ENCODE measurements at regions not wholly inside any gene's neighbourhood (a gene's known extent, or its start where the extent isn't known, plus 50 kb on each side); places are given as distances from the start of the nearest gene placed in this dataset.

GRCh38 chr2:239471011-239471792 is 70.4 kb upstream of the HDAC4 start:
- no peak overlapping the region for H3K4me3 ChIP-seq (ENCODE audit: control insufficient read depth, low read depth, low read length)
- no peak for DNase-seq (ENCODE audit: low read depth)
- no peak for TF ChIP-seq CTCF (conservative IDR thresholded peaks at IDR 0.05; ENCODE audit: control insufficient read depth, insufficient read depth, low read depth, low read length)

GRCh38 chr2:239470151-239470900 is 69.5 kb upstream of the HDAC4 start:
- H3K4me3 ChIP-seq (ENCODE audit: control insufficient read depth, low read depth, low read length) = no peak overlapping the region
- no peak for DNase-seq (ENCODE audit: low read depth)
- TF ChIP-seq CTCF (conservative IDR thresholded peaks at IDR 0.05; ENCODE audit: control insufficient read depth, insufficient read depth, low read depth, low read length) = no peak

- TF ChIP-seq CTCF (conservative IDR thresholded peaks at IDR 0.05; ENCODE audit: control insufficient read depth, insufficient read depth, low read depth, low read length) = no peak
- no peak for DNase-seq (ENCODE audit: low read depth)
Measured at GRCh38 chr2:239469106-239469960, 68.5 kb upstream of the HDAC4 start.

GRCh38 chr2:239468491-239469105 is 67.8 kb upstream of the HDAC4 start:
- DNase-seq (ENCODE audit: low read depth) = no peak
- no peak overlapping the region for H3K4me3 ChIP-seq (ENCODE audit: control insufficient read depth, low read depth, low read length)
- TF ChIP-seq CTCF (conservative IDR thresholded peaks at IDR 0.05; ENCODE audit: control insufficient read depth, insufficient read depth, low read depth, low read length) = no peak

More at GRCh38 chr2:239469106-239469960, 68.5 kb upstream of the HDAC4 start:
- no peak overlapping the region for H3K4me3 ChIP-seq (ENCODE audit: control insufficient read depth, low read depth, low read length)

GRCh38 chr2:239467956-239468490 is 67.2 kb upstream of the HDAC4 start:
- TF ChIP-seq CTCF (conservative IDR thresholded peaks at IDR 0.05; ENCODE audit: control insufficient read depth, insufficient read depth, low read depth, low read length) = no peak
- no peak overlapping the region for H3K4me3 ChIP-seq (ENCODE audit: control insufficient read depth, low read depth, low read length)
- DNase-seq (ENCODE audit: low read depth) = no peak
